ENCODE measurements at regions not wholly inside any gene's neighbourhood (a gene's known extent, or its start where the extent isn't known, plus 50 kb on each side); places are given as distances from the start of the nearest gene placed in this dataset.

DNA sequence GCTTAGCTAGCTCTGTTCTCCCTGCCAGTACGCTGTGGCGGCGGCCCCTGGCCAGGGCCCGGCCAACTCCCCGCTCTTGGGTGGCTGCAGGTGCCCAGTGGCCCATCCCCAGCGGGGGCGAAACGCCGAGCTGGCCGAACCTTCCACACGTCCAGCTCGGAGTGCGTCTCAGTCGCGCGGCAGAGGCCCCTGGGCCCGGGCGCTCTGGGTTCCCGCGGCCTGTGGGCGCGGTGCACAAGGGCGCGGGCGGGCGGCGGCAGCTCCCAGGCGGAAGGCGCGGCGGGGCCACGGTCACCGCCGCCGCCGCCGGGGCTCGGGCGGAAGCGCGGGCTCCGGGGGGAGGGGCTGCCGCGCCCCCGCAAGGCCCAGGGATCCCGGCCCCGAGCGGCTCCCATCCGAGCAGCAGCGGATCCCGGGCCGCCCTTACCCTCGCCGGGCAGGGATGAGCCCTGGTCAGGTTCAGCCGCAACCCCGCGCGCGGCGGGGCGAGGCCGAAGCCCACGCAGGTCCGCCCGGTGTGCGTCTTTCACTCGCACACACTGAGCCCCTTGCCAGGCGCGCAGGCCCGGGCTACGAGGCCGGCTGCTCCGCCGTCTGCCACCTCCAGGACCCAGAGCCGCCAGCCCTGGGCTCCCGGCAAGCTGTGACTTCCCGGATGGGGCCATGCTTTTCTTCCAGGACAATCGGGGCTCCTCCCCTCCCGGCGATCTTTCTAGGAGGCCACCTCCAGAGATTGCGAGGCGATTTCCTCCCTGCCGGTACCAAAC is 54.2 kb downstream of the CCDC54 start:
- TF ChIP-seq, protein P1, sequence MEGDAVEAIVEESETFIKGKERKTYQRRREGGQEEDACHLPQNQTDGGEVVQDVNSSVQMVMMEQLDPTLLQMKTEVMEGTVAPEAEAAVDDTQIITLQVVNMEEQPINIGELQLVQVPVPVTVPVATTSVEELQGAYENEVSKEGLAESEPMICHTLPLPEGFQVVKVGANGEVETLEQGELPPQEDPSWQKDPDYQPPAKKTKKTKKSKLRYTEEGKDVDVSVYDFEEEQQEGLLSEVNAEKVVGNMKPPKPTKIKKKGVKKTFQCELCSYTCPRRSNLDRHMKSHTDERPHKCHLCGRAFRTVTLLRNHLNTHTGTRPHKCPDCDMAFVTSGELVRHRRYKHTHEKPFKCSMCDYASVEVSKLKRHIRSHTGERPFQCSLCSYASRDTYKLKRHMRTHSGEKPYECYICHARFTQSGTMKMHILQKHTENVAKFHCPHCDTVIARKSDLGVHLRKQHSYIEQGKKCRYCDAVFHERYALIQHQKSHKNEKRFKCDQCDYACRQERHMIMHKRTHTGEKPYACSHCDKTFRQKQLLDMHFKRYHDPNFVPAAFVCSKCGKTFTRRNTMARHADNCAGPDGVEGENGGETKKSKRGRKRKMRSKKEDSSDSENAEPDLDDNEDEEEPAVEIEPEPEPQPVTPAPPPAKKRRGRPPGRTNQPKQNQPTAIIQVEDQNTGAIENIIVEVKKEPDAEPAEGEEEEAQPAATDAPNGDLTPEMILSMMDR (IDR thresholded peaks at IDR 0.05) = peak in 1 of 3 experiments; percentile 5
- TF ChIP-seq POLR2A (IDR thresholded peaks at IDR 0.05) = no peak
